ENCODE measurements at regions not wholly inside any gene's neighbourhood (a gene's known extent, or its start where the extent isn't known, plus 50 kb on each side); places are given as distances from the start of the nearest gene placed in this dataset.

- Histone ChIP-seq H3K27ac (ENCODE audit: low read depth) (no peak overlapping the region), H3K9me2 (ENCODE audit: insufficient read depth) (peaks cover 10% of the 10 kb centered on the region), H4K20me1 (replicated peaks; ENCODE audit: insufficient read depth) (no peaks in the 10 kb centered on the region), H3F3A (replicated peaks; ENCODE audit: low read depth) (no peaks in the 10 kb centered on the region), H3K4me3 (no peak overlapping the region), H3K79me2 (replicated peaks; ENCODE audit: insufficient read depth) (no peaks in the 10 kb centered on the region), H3K36me3 (ENCODE audit: insufficient read depth) (no peaks in the 10 kb centered on the region), H3K4me2 (no peak overlapping the region), H3K4me1 (ENCODE audit: insufficient read depth) (no peaks in the 10 kb centered on the region), H2AFZ (no peak overlapping the region), H3K27me3 (ENCODE audit: insufficient read depth) (no peaks in the 10 kb centered on the region)
- H3K36me3 Mint-ChIP-seq (ENCODE audit: low read depth): no peaks in the 10 kb centered on the region
- no peaks in the 10 kb centered on the region for H3K4me1 Mint-ChIP-seq
- no peaks in the 10 kb centered on the region for H3K27me3 Mint-ChIP-seq (ENCODE audit: insufficient read depth, low read depth, poor library complexity)
- no peak overlapping the region for H3K4me3 Mint-ChIP-seq
- no peak overlapping the region for H3K27ac Mint-ChIP-seq
- DNase-seq (ENCODE audit: low spot score) (no peak), ATAC-seq (no peak)
- peaks cover 2% of the 10 kb centered on the region; the same call in 2 of the 3 replicates for H3K9me3 Mint-ChIP-seq
- TF ChIP-seq CTCF (conservative IDR thresholded peaks at IDR 0.05; ENCODE audit: low read depth in 2 of 2) (no peak), EZH2 (IDR thresholded peaks at IDR 0.05; ENCODE audit: low read depth, unreplicated experiment) (no peak), ZNF462 (CRISPR knock-in tag; IDR thresholded peaks at IDR 0.05) (no peak), REST (IDR thresholded peaks at IDR 0.05; ENCODE audit: unreplicated experiment) (no peak), POLR2AphosphoS5 (IDR thresholded peaks at IDR 0.05; ENCODE audit: low read depth) (no peak), STAT1 (IDR thresholded peaks at IDR 0.05; ENCODE audit: unreplicated experiment) (no peak), ZNF331 (CRISPR knock-in tag; IDR thresholded peaks at IDR 0.05; ENCODE audit: low read depth) (no peak), ETS1 (IDR thresholded peaks at IDR 0.05) (no peak), ZNF114 (CRISPR knock-in tag; IDR thresholded peaks at IDR 0.05) (no peak)
Measured at GRCh38 chr3:29088579-29088978, 192.3 kb upstream of the RBMS3 start.
